Mucosa of descending colon (tissue), 3 donors: ENCODE measurements at regions not wholly inside any gene's neighbourhood (a gene's known extent, or its start where the extent isn't known, plus 50 kb on each side); places are given as distances from the start of the nearest gene placed in this dataset.

ENCODE experiments used
- ATAC-seq: fragments of 200-7000 bp; cut with Tn5 transposase; one replicate; pipeline ENCODE4 v1.9.1; 2020; ENCODE audit warnings: mild to moderate bottlenecking, moderate library complexity
- DNase-seq, 3 donors: peaks; one replicate each; pipeline ENCODE4 v3.0.0-alpha.2; 2020
- H3K36me3 ChIP-seq: fragments of 200-600 bp; one replicate; pipeline ENCODE4 v1.8.0; 2021; ENCODE audit warnings: low read depth, mild to moderate bottlenecking
- H3K4me1 ChIP-seq: fragments of 200-600 bp; one replicate; pipeline ENCODE4 v1.8.0; 2021; ENCODE audit warnings: low read depth, mild to moderate bottlenecking
- H3K4me3 ChIP-seq: fragments of 200-600 bp; one replicate; pipeline ENCODE4 v1.8.0; 2021; ENCODE audit warnings: mild to moderate bottlenecking
- H3K9me3 ChIP-seq: fragments of 200-600 bp; one replicate; pipeline ENCODE4 v1.8.0; 2021; ENCODE audit warnings: mild to moderate bottlenecking
- CTCF ChIP-seq: fragments of 200-600 bp; IDR thresholded peaks from one replicate; pipeline ENCODE4 v1.8.0; 2022; ENCODE audit warnings: antibody characterized with exemption, mild to moderate bottlenecking
- intact Hi-C, 2 donors: fragments of 100-400 bp; cut with DNase I in 1 of 2; cut with micrococcal nuclease in 1 of 2; formaldehyde crosslinking; loops; one replicate each; pipeline versions ENCODE4 v1.11.0 to v1.11.1; 2022; cut with DNase I, micrococcal nuclease
- donor health status: DM: no; HTN: no; CAD: no; lungs with moderate emphysema.
- donor health status: DM: no; HTN: no; CAD: no.
- donor health status: DM: no; HTN: yes; CAD: no.

GRCh38 chr2:239504643-239505235, 103.9 kb upstream of the HDAC4 start:
- Histone ChIP-seq H3K9me3 (no peaks in the 10 kb centered on the region), H3K36me3 (no peaks in the 10 kb centered on the region), H3K4me3 (no peak overlapping the region), H3K4me1 (peaks cover 4% of the 10 kb centered on the region)
- no peak for DNase-seq
- intact Hi-C loops = no loop called here
- no peak for ATAC-seq
- no peak for TF ChIP-seq CTCF

- H3K4me1 ChIP-seq = peaks cover 4% of the 10 kb centered on the region
- TF ChIP-seq CTCF = no peak
- ATAC-seq = no peak
- no peaks in the 10 kb centered on the region for H3K36me3 ChIP-seq
- no peaks in the 10 kb centered on the region for H3K9me3 ChIP-seq
- intact Hi-C loops = no loop called here
- no peak overlapping the region for H3K4me3 ChIP-seq
- DNase-seq = no peak
Measured at GRCh38 chr2:239502430-239503186, 101.8 kb upstream of the HDAC4 start.

GRCh38 chr2:239500574-239501550, 100.0 kb upstream of the HDAC4 start:
- Histone ChIP-seq H3K36me3 (no peaks in the 10 kb centered on the region), H3K9me3 (no peaks in the 10 kb centered on the region), H3K4me3 (no peak overlapping the region), H3K4me1 (peaks cover 4% of the 10 kb centered on the region)
- DNase-seq = peak in 1 of 3 donors; percentile 10
- peak; percentile 26 for ATAC-seq
- no peak for TF ChIP-seq CTCF
- intact Hi-C loops = no loop called here

- no peak for TF ChIP-seq CTCF
- DNase-seq (no peak), ATAC-seq (peak; percentile 18)
- H3K36me3 ChIP-seq = no peaks in the 10 kb centered on the region
- intact Hi-C loops = no loop called here
- peaks cover 4% of the 10 kb centered on the region for H3K4me1 ChIP-seq
- no peak overlapping the region for H3K4me3 ChIP-seq
- H3K9me3 ChIP-seq = no peaks in the 10 kb centered on the region
Measured at GRCh38 chr2:239499726-239500573, 99.1 kb upstream of the HDAC4 start.
